ENCODE measurements at regions not wholly inside any gene's neighbourhood (a gene's known extent, or its start where the extent isn't known, plus 50 kb on each side); places are given as distances from the start of the nearest gene placed in this dataset.

DNA sequence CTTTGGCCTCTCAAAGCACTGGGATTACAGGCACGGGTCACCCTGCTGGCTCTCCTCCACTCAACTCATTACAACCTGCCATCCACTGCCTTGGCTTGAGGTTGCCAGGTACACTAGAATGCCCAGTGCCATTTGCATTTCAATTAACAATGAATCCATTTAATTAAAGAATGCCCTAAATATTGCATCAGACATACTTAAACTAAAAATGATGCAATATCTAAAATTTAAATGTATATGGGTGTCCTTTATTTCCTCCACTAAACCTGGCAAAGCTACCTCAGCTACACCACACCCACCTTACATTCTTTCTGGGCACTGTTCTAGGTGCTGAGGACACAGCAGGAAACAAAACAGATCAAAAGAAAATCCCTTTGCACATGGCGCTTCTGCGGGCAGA lies 382.2 kb upstream of the ZFHX3 start (continued):
- TF ChIP-seq, protein P1, sequence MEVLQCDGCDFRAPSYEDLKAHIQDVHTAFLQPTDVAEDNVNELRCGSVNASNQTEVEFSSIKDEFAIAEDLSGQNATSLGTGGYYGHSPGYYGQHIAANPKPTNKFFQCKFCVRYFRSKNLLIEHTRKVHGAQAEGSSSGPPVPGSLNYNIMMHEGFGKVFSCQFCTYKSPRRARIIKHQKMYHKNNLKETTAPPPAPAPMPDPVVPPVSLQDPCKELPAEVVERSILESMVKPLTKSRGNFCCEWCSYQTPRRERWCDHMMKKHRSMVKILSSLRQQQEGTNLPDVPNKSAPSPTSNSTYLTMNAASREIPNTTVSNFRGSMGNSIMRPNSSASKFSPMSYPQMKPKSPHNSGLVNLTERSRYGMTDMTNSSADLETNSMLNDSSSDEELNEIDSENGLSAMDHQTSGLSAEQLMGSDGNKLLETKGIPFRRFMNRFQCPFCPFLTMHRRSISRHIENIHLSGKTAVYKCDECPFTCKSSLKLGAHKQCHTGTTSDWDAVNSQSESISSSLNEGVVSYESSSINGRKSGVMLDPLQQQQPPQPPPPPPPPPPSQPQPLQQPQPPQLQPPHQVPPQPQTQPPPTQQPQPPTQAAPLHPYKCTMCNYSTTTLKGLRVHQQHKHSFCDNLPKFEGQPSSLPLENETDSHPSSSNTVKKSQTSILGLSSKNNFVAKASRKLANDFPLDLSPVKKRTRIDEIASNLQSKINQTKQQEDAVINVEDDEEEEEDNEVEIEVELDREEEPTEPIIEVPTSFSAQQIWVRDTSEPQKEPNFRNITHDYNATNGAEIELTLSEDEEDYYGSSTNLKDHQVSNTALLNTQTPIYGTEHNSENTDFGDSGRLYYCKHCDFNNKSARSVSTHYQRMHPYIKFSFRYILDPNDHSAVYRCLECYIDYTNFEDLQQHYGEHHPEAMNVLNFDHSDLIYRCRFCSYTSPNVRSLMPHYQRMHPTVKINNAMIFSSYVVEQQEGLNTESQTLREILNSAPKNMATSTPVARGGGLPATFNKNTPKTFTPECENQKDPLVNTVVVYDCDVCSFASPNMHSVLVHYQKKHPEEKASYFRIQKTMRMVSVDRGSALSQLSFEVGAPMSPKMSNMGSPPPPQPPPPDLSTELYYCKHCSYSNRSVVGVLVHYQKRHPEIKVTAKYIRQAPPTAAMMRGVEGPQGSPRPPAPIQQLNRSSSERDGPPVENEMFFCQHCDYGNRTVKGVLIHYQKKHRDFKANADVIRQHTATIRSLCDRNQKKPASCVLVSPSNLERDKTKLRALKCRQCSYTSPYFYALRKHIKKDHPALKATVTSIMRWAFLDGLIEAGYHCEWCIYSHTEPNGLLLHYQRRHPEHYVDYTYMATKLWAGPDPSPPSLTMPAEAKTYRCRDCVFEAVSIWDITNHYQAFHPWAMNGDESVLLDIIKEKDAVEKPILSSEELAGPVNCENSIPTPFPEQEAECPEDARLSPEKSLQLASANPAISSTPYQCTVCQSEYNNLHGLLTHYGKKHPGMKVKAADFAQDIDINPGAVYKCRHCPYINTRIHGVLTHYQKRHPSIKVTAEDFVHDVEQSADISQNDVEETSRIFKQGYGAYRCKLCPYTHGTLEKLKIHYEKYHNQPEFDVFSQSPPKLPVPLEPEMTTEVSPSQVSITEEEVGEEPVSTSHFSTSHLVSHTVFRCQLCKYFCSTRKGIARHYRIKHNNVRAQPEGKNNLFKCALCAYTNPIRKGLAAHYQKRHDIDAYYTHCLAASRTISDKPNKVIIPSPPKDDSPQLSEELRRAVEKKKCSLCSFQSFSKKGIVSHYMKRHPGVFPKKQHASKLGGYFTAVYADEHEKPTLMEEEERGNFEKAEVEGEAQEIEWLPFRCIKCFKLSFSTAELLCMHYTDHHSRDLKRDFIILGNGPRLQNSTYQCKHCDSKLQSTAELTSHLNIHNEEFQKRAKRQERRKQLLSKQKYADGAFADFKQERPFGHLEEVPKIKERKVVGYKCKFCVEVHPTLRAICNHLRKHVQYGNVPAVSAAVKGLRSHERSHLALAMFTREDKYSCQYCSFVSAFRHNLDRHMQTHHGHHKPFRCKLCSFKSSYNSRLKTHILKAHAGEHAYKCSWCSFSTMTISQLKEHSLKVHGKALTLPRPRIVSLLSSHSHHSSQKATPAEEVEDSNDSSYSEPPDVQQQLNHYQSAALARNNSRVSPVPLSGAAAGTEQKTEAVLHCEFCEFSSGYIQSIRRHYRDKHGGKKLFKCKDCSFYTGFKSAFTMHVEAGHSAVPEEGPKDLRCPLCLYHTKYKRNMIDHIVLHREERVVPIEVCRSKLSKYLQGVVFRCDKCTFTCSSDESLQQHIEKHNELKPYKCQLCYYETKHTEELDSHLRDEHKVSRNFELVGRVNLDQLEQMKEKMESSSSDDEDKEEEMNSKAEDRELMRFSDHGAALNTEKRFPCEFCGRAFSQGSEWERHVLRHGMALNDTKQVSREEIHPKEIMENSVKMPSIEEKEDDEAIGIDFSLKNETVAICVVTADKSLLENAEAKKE (CRISPR knock-in tag; IDR thresholded peaks at IDR 0.05): no peak
- no peak for TF ChIP-seq CREB1 (CRISPR knock-in tag; IDR thresholded peaks at IDR 0.05; ENCODE audit: low read depth)
- TF ChIP-seq, protein P2, sequence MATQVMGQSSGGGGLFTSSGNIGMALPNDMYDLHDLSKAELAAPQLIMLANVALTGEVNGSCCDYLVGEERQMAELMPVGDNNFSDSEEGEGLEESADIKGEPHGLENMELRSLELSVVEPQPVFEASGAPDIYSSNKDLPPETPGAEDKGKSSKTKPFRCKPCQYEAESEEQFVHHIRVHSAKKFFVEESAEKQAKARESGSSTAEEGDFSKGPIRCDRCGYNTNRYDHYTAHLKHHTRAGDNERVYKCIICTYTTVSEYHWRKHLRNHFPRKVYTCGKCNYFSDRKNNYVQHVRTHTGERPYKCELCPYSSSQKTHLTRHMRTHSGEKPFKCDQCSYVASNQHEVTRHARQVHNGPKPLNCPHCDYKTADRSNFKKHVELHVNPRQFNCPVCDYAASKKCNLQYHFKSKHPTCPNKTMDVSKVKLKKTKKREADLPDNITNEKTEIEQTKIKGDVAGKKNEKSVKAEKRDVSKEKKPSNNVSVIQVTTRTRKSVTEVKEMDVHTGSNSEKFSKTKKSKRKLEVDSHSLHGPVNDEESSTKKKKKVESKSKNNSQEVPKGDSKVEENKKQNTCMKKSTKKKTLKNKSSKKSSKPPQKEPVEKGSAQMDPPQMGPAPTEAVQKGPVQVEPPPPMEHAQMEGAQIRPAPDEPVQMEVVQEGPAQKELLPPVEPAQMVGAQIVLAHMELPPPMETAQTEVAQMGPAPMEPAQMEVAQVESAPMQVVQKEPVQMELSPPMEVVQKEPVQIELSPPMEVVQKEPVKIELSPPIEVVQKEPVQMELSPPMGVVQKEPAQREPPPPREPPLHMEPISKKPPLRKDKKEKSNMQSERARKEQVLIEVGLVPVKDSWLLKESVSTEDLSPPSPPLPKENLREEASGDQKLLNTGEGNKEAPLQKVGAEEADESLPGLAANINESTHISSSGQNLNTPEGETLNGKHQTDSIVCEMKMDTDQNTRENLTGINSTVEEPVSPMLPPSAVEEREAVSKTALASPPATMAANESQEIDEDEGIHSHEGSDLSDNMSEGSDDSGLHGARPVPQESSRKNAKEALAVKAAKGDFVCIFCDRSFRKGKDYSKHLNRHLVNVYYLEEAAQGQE (IDR thresholded peaks at IDR 0.05; ENCODE audit: unreplicated experiment): no peak
- TF ChIP-seq EZH2 (IDR thresholded peaks at IDR 0.05; ENCODE audit: low read depth, unreplicated experiment): no peak
- TF ChIP-seq ZNF114 (CRISPR knock-in tag; IDR thresholded peaks at IDR 0.05): no peak
- TF ChIP-seq NANOG (IDR thresholded peaks at IDR 0.05; ENCODE audit: borderline replicate concordance): no peak
- no peak for TF ChIP-seq EZH2phosphoT487 (IDR thresholded peaks at IDR 0.05; ENCODE audit: unreplicated experiment)
- no peak for TF ChIP-seq STAT1 (IDR thresholded peaks at IDR 0.05; ENCODE audit: unreplicated experiment)
